HepG2 (cell line): ENCODE measurements at regions not wholly inside any gene's neighbourhood (a gene's known extent, or its start where the extent isn't known, plus 50 kb on each side); places are given as distances from the start of the nearest gene placed in this dataset.

Experiments used
- ATAC-seq: fragments of 200-7000 bp; cut with Tn5 transposase; 3 replicates; pipeline ENCODE4 v1.9.1; 2020; ENCODE audit warnings: mild to moderate bottlenecking, moderate library complexity
- BruUV-seq: library from RNA; stranded (reverse); fragments of 400-500 nt; replicated peaks from 2 replicates; lab custom pipeline; 2021; lab: Mats Ljungman, UMichigan
- CTCF ChIA-PET: fragments of 300-600 bp; formaldehyde crosslinking; extraction: SDS; loops from one replicate; lab custom pipeline; 2021; ENCODE audit warnings: low total read pairs, inconsistent platforms, low intra/inter-chr PET ratio; lab: Yijun Ruan, JAX
- POLR2A ChIA-PET: fragments of 350-600 bp; sonication (Branson Sonifier 250); formaldehyde crosslinking; loops from one replicate; lab custom pipeline; 2020; ENCODE audit warnings: antibody characterized with exemption, inconsistent platforms; lab: Yijun Ruan, JAX
- DNase-seq: peaks from one replicate; pipeline ENCODE4 v3.0.0-alpha.2; 2015; ENCODE audit warnings: low spot score
- FAIRE-seq: peaks from 3 replicates; lab custom pipeline; 2011; peaks lifted over from hg19 to GRCh38; lab: Jason Lieb, UNC
- H2AFZ ChIP-seq: one replicate; pipeline ENCODE4 v1.6.1; 2011; ENCODE audit warnings: low read length, inconsistent platforms
- H3K27ac ChIP-seq: fragments of 300-600 bp; 3 replicates; pipeline ENCODE4 v1.8.0; 2011; ENCODE audit warnings: mixed run types, mild to moderate bottlenecking, mixed read lengths, low read length, inconsistent platforms; ENCODE audit not compliant: insufficient read depth; ENCODE audit errors: extremely low read length
- H3K27me3 ChIP-seq, 2 experiments: fragments of 200-600 bp in 1 of 2; 2 replicates in 1 of 2; 3 replicates in 1 of 2; pipeline versions ENCODE4 v1.6.0 to v1.8.0; 2011; ENCODE audit warnings: low read length in 2 of 2, mild to moderate bottlenecking in 2 of 2, moderate library complexity in 2 of 2, inconsistent platforms in 1 of 2; ENCODE audit not compliant: insufficient read depth in 2 of 2, control insufficient read depth in 1 of 2
- H3K36me3 ChIP-seq, 2 experiments: fragments of 200-600 bp in 1 of 2; replicated peaks in 1 of 2; 2 replicates in 1 of 2; 3 replicates in 1 of 2; pipeline versions ENCODE4 v1.5.1 to v1.8.0; 2011; ENCODE audit warnings: low read length in 2 of 2, inconsistent platforms in 1 of 2; ENCODE audit not compliant: insufficient read depth in 2 of 2, control insufficient read depth in 1 of 2
- H3K4me1 ChIP-seq: 2 replicates; pipeline ENCODE4 v1.5.1; 2012; ENCODE audit warnings: low read length, inconsistent platforms; ENCODE audit not compliant: insufficient read depth
- H3K4me2 ChIP-seq: 2 replicates; pipeline ENCODE4 v1.6.0; 2011; ENCODE audit warnings: low read depth, low read length, inconsistent platforms
- H3K4me3 ChIP-seq, 3 experiments: fragments of 200-600 bp in 1 of 3; sonication (generic), shearing (Covaris generic) in 1 of 3; replicated peaks in 1 of 3; 2 replicates each; pipeline ENCODE4 v1.5.1; 2011 to 2016; ENCODE audit warnings: low read length in 3 of 3, inconsistent platforms in 2 of 3, low read depth in 2 of 3, mild to moderate bottlenecking in 2 of 3, control low read depth in 1 of 3, mixed read lengths in 1 of 3; ENCODE audit not compliant: insufficient read depth in 1 of 3
- H3K79me2 ChIP-seq: one replicate; pipeline ENCODE4 v1.6.1; 2011; ENCODE audit warnings: low read length, inconsistent platforms; ENCODE audit not compliant: insufficient read depth
- H3K9ac ChIP-seq: 2 replicates; pipeline ENCODE4 v1.6.0; 2011; ENCODE audit warnings: mild to moderate bottlenecking, low read depth, low read length, inconsistent platforms; ENCODE audit not compliant: insufficient read depth
- H3K9me3 ChIP-seq: 2 replicates; pipeline ENCODE4 v1.5.1; 2012; ENCODE audit warnings: mild to moderate bottlenecking, low read length
- H4K20me1 ChIP-seq: 2 replicates; pipeline ENCODE4 v1.6.0; 2011; ENCODE audit warnings: inconsistent platforms, mild to moderate bottlenecking, low read length, moderate library complexity; ENCODE audit not compliant: insufficient read depth
- AGO1 ChIP-seq: fragments of 200-400 bp; formaldehyde crosslinking; IDR thresholded peaks from 2 replicates; pipeline ENCODE4 v1.6.1; 2017; ENCODE audit warnings: mild to moderate bottlenecking, low read depth, low read length, moderate library complexity; ENCODE audit not compliant: poor library complexity, severe bottlenecking
- CCDC6 ChIP-seq: sonication (generic); formaldehyde crosslinking; IDR thresholded peaks from 2 replicates; pipeline ENCODE4 v1.8.1; 2022; ENCODE audit warnings: mild to moderate bottlenecking, missing genetic modification reagents, moderate library complexity
- HHEX ChIP-seq: IDR thresholded peaks from 2 replicates; pipeline ENCODE4 v1.6.1; 2016; ENCODE audit warnings: control low read depth
- HNF4G ChIP-seq, 2 experiments: sonication (generic) in 1 of 2; formaldehyde crosslinking in 1 of 2; IDR thresholded peaks; 2 replicates each; pipeline versions ENCODE4 v1.4.0 to v1.6.1; 2011 to 2020; ENCODE audit warnings: borderline replicate concordance in 2 of 2, low read depth in 2 of 2, mild to moderate bottlenecking in 2 of 2, low read length in 1 of 2, missing genetic modification reagents in 1 of 2, moderate library complexity in 1 of 2
- RBFOX2 ChIP-seq: fragments of 200-400 bp; formaldehyde crosslinking; IDR thresholded peaks from 2 replicates; pipeline ENCODE4 v1.6.1; 2017; ENCODE audit warnings: low read depth, mild to moderate bottlenecking, low read length
- SMAD9 ChIP-seq: sonication (generic); formaldehyde crosslinking; IDR thresholded peaks from 2 replicates; pipeline ENCODE4 v1.5.1; 2020; ENCODE audit warnings: mild to moderate bottlenecking, missing genetic modification reagents
- SMARCE1 ChIP-seq: fragments of 450-650 bp; IDR thresholded peaks from 2 replicates; pipeline ENCODE4 v1.6.1; 2017; ENCODE audit warnings: borderline replicate concordance
- SNAI1 ChIP-seq: sonication (generic); formaldehyde crosslinking; IDR thresholded peaks from 2 replicates; pipeline ENCODE4 v1.5.0; 2020; ENCODE audit warnings: mild to moderate bottlenecking, missing genetic modification reagents, borderline replicate concordance
- SP2 ChIP-seq: sonication (generic); formaldehyde crosslinking; IDR thresholded peaks from 2 replicates; pipeline ENCODE4 v1.5.1; 2020; ENCODE audit warnings: mild to moderate bottlenecking, missing genetic modification reagents
- TCF12 ChIP-seq, 2 experiments: fragments of 450-650 bp in 1 of 2; sonication (generic) in 1 of 2; formaldehyde crosslinking in 1 of 2; IDR thresholded peaks; 2 replicates each; pipeline versions ENCODE4 v1.6.1 to v1.8.0; 2017 to 2022; ENCODE audit warnings: antibody characterized with exemption in 1 of 2, mild to moderate bottlenecking in 1 of 2, missing genetic modification reagents in 1 of 2, moderate library complexity in 1 of 2
- ZMYM2 ChIP-seq: sonication (generic); formaldehyde crosslinking; IDR thresholded peaks from 2 replicates; pipeline ENCODE4 v1.8.0; 2022; ENCODE audit warnings: mild to moderate bottlenecking, missing genetic modification reagents
- ZNF121 ChIP-seq: sonication (generic); formaldehyde crosslinking; IDR thresholded peaks from 2 replicates; pipeline ENCODE4 v1.5.0; 2020; ENCODE audit warnings: mild to moderate bottlenecking, missing genetic modification reagents
- ZNF260 ChIP-seq: sonication (generic); formaldehyde crosslinking; IDR thresholded peaks from 2 replicates; pipeline ENCODE4 v1.4.0; 2020; ENCODE audit warnings: missing genetic modification reagents, low read depth, mild to moderate bottlenecking, borderline replicate concordance
- ZNF317 ChIP-seq: sonication (generic); formaldehyde crosslinking; IDR thresholded peaks from 2 replicates; pipeline ENCODE4 v1.5.0; 2020; ENCODE audit warnings: mild to moderate bottlenecking, missing genetic modification reagents
- WGBS: methylation state at CpG from one replicate; pipeline ENCODE4 v1.1.6; 2017; ENCODE audit warnings: low lambda C conversion rate; 5-methylcytosine and 5-hydroxymethylcytosine counted together
- in situ Hi-C: cut with HindIII; loops from 2 replicates; pipeline ENCODE4 v1.10.0; 2017; ENCODE audit warnings: low pct_unique_long_range_greater_than_20kb; ENCODE audit not compliant: extremely low pct_ligation_motif_present
- intact Hi-C: fragments of 100-400 bp; cut with micrococcal nuclease; formaldehyde crosslinking; loops from one replicate; pipeline ENCODE4 v1.10.0; 2022; ENCODE audit not compliant: unreplicated experiment

GRCh38 chr9:19533373-19533772, 124.6 kb downstream of the ACER2 start:
- ChIA-PET CTCF (no interaction called here), POLR2A (no interaction called here)
- BruUV-seq: no TSS peak
- Histone ChIP-seq H3K4me2 (no peak overlapping the region), H3K27me3 (no peaks in the 10 kb centered on the region), H3K9ac (no peak overlapping the region), H3K27ac (no peak overlapping the region), H4K20me1 (no peaks in the 10 kb centered on the region)
- in situ Hi-C loops: no loop called here
- TF ChIP-seq ZNF121 (no peak), HHEX (no peak), SP2 (no peak), SNAI1 (CRISPR knock-in tag) (no peak), ZNF317 (CRISPR knock-in tag) (no peak), SMAD9 (CRISPR knock-in tag) (no peak), RBFOX2 (no peak), CCDC6 (CRISPR knock-in tag) (no peak), SMARCE1 (no peak), ZMYM2 (CRISPR knock-in tag) (no peak)
- TF ChIP-seq, all 625 proteins: peak for 0
- Histone ChIP-seq H3K79me2 (no peaks in the 10 kb centered on the region), H3K4me1 (no peaks in the 10 kb centered on the region), H3K9me3 (no peaks in the 10 kb centered on the region), H3K4me3 (no peak overlapping the region), H3K36me3 (no peaks in the 10 kb centered on the region), H2AFZ (no peak overlapping the region)
- intact Hi-C loops: no loop called here
- FAIRE-seq (no peak), ATAC-seq (no peak), DNase-seq (no peak)
- 2% methylated on average over 3 of the region's 3 CpGs for WGBS

GRCh38 chr9:19527663-19528062, 118.9 kb downstream of the ACER2 start:
- BruUV-seq: no TSS peak
- no peak overlapping the region for H3K9ac ChIP-seq
- no peaks in the 10 kb centered on the region for H3K9me3 ChIP-seq
- H3K36me3 ChIP-seq: no peaks in the 10 kb centered on the region
- ChIA-PET CTCF (no interaction called here), POLR2A (no interaction called here)
- intact Hi-C loops (no loop called here), in situ Hi-C loops (no loop called here)
- no peak overlapping the region for H3K27ac ChIP-seq
- WGBS: 23% methylated on average over 3 of the region's 3 CpGs
- no peak for TF ChIP-seq HNF4G (IDR thresholded peaks at IDR 0.05; ENCODE audit: borderline replicate concordance, low read depth, low read length)
- TF ChIP-seq HNF4G (CRISPR knock-in tag; IDR thresholded peaks at IDR 0.05; ENCODE audit: borderline replicate concordance, low read depth): no peak
- no peak for TF ChIP-seq AGO1
- TF ChIP-seq ZNF260 (CRISPR knock-in tag): no peak
- TF ChIP-seq TCF12 (IDR thresholded peaks at IDR 0.05): no peak
- no peak for TF ChIP-seq TCF12 (CRISPR knock-in tag; IDR thresholded peaks at IDR 0.05)
- no peak overlapping the region for H3K4me2 ChIP-seq
- no peaks in the 10 kb centered on the region for H4K20me1 ChIP-seq
- H3K4me1 ChIP-seq: no peaks in the 10 kb centered on the region
- DNase-seq (no peak), FAIRE-seq (no peak), ATAC-seq (no peak)
- H3K4me3 ChIP-seq: no peak overlapping the region
- H3K27me3 ChIP-seq: no peaks in the 10 kb centered on the region
- H2AFZ ChIP-seq: no peak overlapping the region
- H3K79me2 ChIP-seq: no peaks in the 10 kb centered on the region
